Activated effector memory CD4-positive, alpha-beta T cell treated with Interleukin-2 at 50 U/mL for 16 hours (primary cell): ENCODE measurements at regions not wholly inside any gene's neighbourhood (a gene's known extent, or its start where the extent isn't known, plus 50 kb on each side); places are given as distances from the start of the nearest gene placed in this dataset.
"Not testable (repeated sequence)": the region's sequence is repeated elsewhere in the genome, so short reads cannot be mapped to it uniquely, and the experiment has no call there.

ENCODE experiments used
- DNase-seq: peaks from one replicate; pipeline ENCODE4 v3.0.0-alpha.2; 2020

GRCh38 chr2:234590076-234590475, 93.2 kb upstream of the ARL4C start:
- DNase-seq, result no peak

- no peak for DNase-seq
Observed at GRCh38 chr2:234588054-234588430, 91.2 kb upstream of the ARL4C start.

GRCh38 chr2:234587341-234588053, 90.6 kb upstream of the ARL4C start:
- no peak for DNase-seq

GRCh38 chr2:234583331-234583730, 86.5 kb upstream of the ARL4C start:
- no peak for DNase-seq

GRCh38 chr2:234580686-234581085, 83.8 kb upstream of the ARL4C start:
- DNase-seq, result no peak

- no peak for DNase-seq
Observed at GRCh38 chr2:234579231-234579962, 82.5 kb upstream of the ARL4C start.

GRCh38 chr2:234578389-234578788, 81.5 kb upstream of the ARL4C start:
- no peak for DNase-seq

GRCh38 chr2:234577191-234577590, 80.3 kb upstream of the ARL4C start:
- no peak for DNase-seq

- no peak for DNase-seq
Observed at GRCh38 chr2:234571620-234572407, 74.9 kb upstream of the ARL4C start.

- no peak for DNase-seq
Observed at GRCh38 chr2:234570476-234570875, 73.6 kb upstream of the ARL4C start.

- DNase-seq, result no peak
Observed at GRCh38 chr2:234569776-234570430, 73.0 kb upstream of the ARL4C start.

GRCh38 chr2:234566622-234567021, 69.7 kb upstream of the ARL4C start:
- DNase-seq, result no peak

GRCh38 chr2:234565842-234566619, 69.2 kb upstream of the ARL4C start:
- DNase-seq, result no peak

GRCh38 chr2:234565201-234565600, 68.3 kb upstream of the ARL4C start:
- no peak for DNase-seq

GRCh38 chr2:234564699-234565098, 67.8 kb upstream of the ARL4C start:
- no peak for DNase-seq

- DNase-seq, result no peak
Observed at GRCh38 chr2:234559609-234560008, 62.7 kb upstream of the ARL4C start.

GRCh38 chr2:234558642-234559041, 61.8 kb upstream of the ARL4C start:
- DNase-seq, result no peak

GRCh38 chr2:234556848-234557573, 60.1 kb upstream of the ARL4C start:
- no peak for DNase-seq

- DNase-seq, result no peak
Observed at GRCh38 chr2:234555616-234556249, 58.9 kb upstream of the ARL4C start.

GRCh38 chr2:234555161-234555560, 58.3 kb upstream of the ARL4C start:
- no peak for DNase-seq

- not testable (repeated sequence) for DNase-seq
Observed at GRCh38 chr2:234553223-234553622, 56.3 kb upstream of the ARL4C start.
